B cell (primary cell): ENCODE measurements at regions not wholly inside any gene's neighbourhood (a gene's known extent, or its start where the extent isn't known, plus 50 kb on each side); places are given as distances from the start of the nearest gene placed in this dataset.

Source experiments
- CTCF ChIP-seq: fragments of 200-600 bp; IDR thresholded peaks from one replicate; pipeline ENCODE4 v1.8.0; 2022; ENCODE audit warnings: antibody characterized with exemption, mild to moderate bottlenecking
- EZH2 ChIP-seq: IDR thresholded peaks from 2 replicates; pipeline ENCODE4 v1.6.1; 2012; ENCODE audit warnings: borderline replicate concordance, low read depth, mild to moderate bottlenecking, moderate library complexity, low read length; ENCODE audit not compliant: insufficient read depth, poor library complexity, severe bottlenecking

GRCh38 chr3:137542049-137542448, 222.1 kb upstream of the SOX14 start:
- TF ChIP-seq CTCF: no peak
- no peak for TF ChIP-seq EZH2
